ENCODE measurements at regions not wholly inside any gene's neighbourhood (a gene's known extent, or its start where the extent isn't known, plus 50 kb on each side); places are given as distances from the start of the nearest gene placed in this dataset.

DNA sequence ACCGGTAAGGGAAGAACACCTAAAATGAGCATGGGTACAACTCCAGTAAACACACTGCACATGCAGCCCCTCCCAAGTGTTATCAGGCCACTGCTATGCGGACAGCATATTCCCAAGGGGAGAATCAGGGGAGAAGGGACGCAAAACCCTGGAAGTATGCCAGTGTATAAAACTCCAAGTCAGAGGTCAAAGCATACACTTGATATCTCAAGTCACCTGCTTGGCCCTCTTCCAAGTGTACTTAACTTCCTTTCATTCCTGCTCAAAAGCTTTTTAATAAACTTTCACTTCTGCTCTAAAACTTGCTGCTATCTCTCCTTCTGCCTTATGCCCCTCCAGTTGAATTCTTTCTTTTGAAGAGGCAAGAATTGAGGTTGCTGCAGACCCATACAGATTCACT lies 408.1 kb downstream of the HTR1A start:
- H4K20me1 ChIP-seq (ENCODE audit: insufficient read depth), result no peaks in the 10 kb centered on the region
- no peaks in the 10 kb centered on the region for H3F3A ChIP-seq (ENCODE audit: insufficient read depth, low read length, poor library complexity, severe bottlenecking)
- no peak overlapping the region for H3K4me2 ChIP-seq (ENCODE audit: low read length)
- no peaks in the 10 kb centered on the region for H3K27me3 ChIP-seq (ENCODE audit: insufficient read depth, low read depth, low read length)
- H3K9me2 ChIP-seq (ENCODE audit: insufficient read depth, low read length), result no peaks in the 10 kb centered on the region
- no peak overlapping the region for H2AFZ ChIP-seq (ENCODE audit: low read depth, low read length)
- TF ChIP-seq MXI1 (conservative IDR thresholded peaks at IDR 0.05; ENCODE audit: poor library complexity, severe bottlenecking) (no peak), SMC3 (conservative IDR thresholded peaks at IDR 0.05; ENCODE audit: poor library complexity) (no peak), RAD21 (conservative IDR thresholded peaks at IDR 0.05) (no peak), EP300 (conservative IDR thresholded peaks at IDR 0.05; ENCODE audit: poor library complexity, severe bottlenecking) (no peak), TAF1 (IDR thresholded peaks at IDR 0.05; ENCODE audit: low read depth) (no peak), EZH2 (IDR thresholded peaks at IDR 0.05; ENCODE audit: borderline replicate concordance, insufficient read depth, low read length, poor library complexity, severe bottlenecking) (no peak), POLR2AphosphoS5 (IDR thresholded peaks at IDR 0.05) (no peak)
- TF ChIP-seq, protein P1, sequence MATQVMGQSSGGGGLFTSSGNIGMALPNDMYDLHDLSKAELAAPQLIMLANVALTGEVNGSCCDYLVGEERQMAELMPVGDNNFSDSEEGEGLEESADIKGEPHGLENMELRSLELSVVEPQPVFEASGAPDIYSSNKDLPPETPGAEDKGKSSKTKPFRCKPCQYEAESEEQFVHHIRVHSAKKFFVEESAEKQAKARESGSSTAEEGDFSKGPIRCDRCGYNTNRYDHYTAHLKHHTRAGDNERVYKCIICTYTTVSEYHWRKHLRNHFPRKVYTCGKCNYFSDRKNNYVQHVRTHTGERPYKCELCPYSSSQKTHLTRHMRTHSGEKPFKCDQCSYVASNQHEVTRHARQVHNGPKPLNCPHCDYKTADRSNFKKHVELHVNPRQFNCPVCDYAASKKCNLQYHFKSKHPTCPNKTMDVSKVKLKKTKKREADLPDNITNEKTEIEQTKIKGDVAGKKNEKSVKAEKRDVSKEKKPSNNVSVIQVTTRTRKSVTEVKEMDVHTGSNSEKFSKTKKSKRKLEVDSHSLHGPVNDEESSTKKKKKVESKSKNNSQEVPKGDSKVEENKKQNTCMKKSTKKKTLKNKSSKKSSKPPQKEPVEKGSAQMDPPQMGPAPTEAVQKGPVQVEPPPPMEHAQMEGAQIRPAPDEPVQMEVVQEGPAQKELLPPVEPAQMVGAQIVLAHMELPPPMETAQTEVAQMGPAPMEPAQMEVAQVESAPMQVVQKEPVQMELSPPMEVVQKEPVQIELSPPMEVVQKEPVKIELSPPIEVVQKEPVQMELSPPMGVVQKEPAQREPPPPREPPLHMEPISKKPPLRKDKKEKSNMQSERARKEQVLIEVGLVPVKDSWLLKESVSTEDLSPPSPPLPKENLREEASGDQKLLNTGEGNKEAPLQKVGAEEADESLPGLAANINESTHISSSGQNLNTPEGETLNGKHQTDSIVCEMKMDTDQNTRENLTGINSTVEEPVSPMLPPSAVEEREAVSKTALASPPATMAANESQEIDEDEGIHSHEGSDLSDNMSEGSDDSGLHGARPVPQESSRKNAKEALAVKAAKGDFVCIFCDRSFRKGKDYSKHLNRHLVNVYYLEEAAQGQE (IDR thresholded peaks at IDR 0.05; ENCODE audit: borderline replicate concordance), result no peak
- TF ChIP-seq, protein P2, sequence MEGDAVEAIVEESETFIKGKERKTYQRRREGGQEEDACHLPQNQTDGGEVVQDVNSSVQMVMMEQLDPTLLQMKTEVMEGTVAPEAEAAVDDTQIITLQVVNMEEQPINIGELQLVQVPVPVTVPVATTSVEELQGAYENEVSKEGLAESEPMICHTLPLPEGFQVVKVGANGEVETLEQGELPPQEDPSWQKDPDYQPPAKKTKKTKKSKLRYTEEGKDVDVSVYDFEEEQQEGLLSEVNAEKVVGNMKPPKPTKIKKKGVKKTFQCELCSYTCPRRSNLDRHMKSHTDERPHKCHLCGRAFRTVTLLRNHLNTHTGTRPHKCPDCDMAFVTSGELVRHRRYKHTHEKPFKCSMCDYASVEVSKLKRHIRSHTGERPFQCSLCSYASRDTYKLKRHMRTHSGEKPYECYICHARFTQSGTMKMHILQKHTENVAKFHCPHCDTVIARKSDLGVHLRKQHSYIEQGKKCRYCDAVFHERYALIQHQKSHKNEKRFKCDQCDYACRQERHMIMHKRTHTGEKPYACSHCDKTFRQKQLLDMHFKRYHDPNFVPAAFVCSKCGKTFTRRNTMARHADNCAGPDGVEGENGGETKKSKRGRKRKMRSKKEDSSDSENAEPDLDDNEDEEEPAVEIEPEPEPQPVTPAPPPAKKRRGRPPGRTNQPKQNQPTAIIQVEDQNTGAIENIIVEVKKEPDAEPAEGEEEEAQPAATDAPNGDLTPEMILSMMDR (IDR thresholded peaks at IDR 0.05; ENCODE audit: poor library complexity, severe bottlenecking), result no peak
- no peak overlapping the region for H3K27ac ChIP-seq (ENCODE audit: low read length)
- no peak overlapping the region for H3K9ac ChIP-seq (ENCODE audit: low read length)
- H3K9me3 ChIP-seq (ENCODE audit: low read length), result no peaks in the 10 kb centered on the region
- H3K36me3 ChIP-seq (ENCODE audit: insufficient read depth, low read length), result no peaks in the 10 kb centered on the region
- no peaks in the 10 kb centered on the region for H3K79me2 ChIP-seq (replicated peaks; ENCODE audit: insufficient read depth, low read length)
- H3K4me3 ChIP-seq (ENCODE audit: low read length), result no peak overlapping the region

DNA sequence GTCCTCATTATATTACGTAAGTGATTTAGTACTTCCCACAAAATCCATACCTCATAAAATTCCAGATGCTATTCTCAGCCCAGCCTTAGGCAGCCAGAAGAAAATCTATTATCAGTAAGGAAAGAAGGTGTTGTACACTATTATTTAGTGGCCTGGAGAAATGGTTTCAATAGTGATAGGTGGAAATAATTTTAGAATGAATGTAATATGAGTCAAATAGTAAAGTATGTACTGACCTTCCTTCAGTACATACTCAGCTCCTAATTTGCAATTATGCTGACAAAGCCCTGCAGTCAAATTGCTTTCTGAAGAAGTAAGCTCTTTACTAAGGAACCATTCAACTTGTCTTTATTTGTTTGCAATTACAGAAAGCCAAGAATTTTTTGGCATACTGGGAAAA lies 409.2 kb downstream of the HTR1A start:
- H3K4me2 ChIP-seq (ENCODE audit: low read length), result no peak overlapping the region
- no peak overlapping the region for H3K4me3 ChIP-seq (ENCODE audit: low read length)
- no peak overlapping the region for H2AFZ ChIP-seq (ENCODE audit: low read depth, low read length)
- no peaks in the 10 kb centered on the region for H3K9me3 ChIP-seq (ENCODE audit: low read length)
- TF ChIP-seq, protein P1 (IDR thresholded peaks at IDR 0.05; ENCODE audit: borderline replicate concordance), result no peak
- H3K9ac ChIP-seq (ENCODE audit: low read length), result no peak overlapping the region
- H3K9me2 ChIP-seq (ENCODE audit: insufficient read depth, low read length), result no peaks in the 10 kb centered on the region
- no peaks in the 10 kb centered on the region for H3F3A ChIP-seq (ENCODE audit: insufficient read depth, low read length, poor library complexity, severe bottlenecking)
- no peaks in the 10 kb centered on the region for H3K36me3 ChIP-seq (ENCODE audit: insufficient read depth, low read length)
- H3K79me2 ChIP-seq (replicated peaks; ENCODE audit: insufficient read depth, low read length), result no peaks in the 10 kb centered on the region
- H3K27me3 ChIP-seq (ENCODE audit: insufficient read depth, low read depth, low read length), result no peaks in the 10 kb centered on the region
- no peaks in the 10 kb centered on the region for H4K20me1 ChIP-seq (ENCODE audit: insufficient read depth)
- H3K27ac ChIP-seq (ENCODE audit: low read length), result no peak overlapping the region
